HepG2 (cell line): ENCODE measurements at regions not wholly inside any gene's neighbourhood (a gene's known extent, or its start where the extent isn't known, plus 50 kb on each side); places are given as distances from the start of the nearest gene placed in this dataset.

ENCODE experiments used
- ATAC-seq: fragments of 200-7000 bp; cut with Tn5 transposase; 3 replicates; pipeline ENCODE4 v1.9.1; 2020; ENCODE audit warnings: mild to moderate bottlenecking, moderate library complexity
- BruUV-seq: library from RNA; stranded (reverse); fragments of 400-500 nt; replicated peaks from 2 replicates; lab custom pipeline; 2021; lab: Mats Ljungman, UMichigan
- CTCF ChIA-PET: fragments of 300-600 bp; formaldehyde crosslinking; extraction: SDS; loops from one replicate; lab custom pipeline; 2021; ENCODE audit warnings: low total read pairs, inconsistent platforms, low intra/inter-chr PET ratio; lab: Yijun Ruan, JAX
- POLR2A ChIA-PET: fragments of 350-600 bp; sonication (Branson Sonifier 250); formaldehyde crosslinking; loops from one replicate; lab custom pipeline; 2020; ENCODE audit warnings: antibody characterized with exemption, inconsistent platforms; lab: Yijun Ruan, JAX
- DNase-seq: peaks from one replicate; pipeline ENCODE4 v3.0.0-alpha.2; 2015; ENCODE audit warnings: low spot score
- FAIRE-seq: peaks from 3 replicates; lab custom pipeline; 2011; peaks lifted over from hg19 to GRCh38; lab: Jason Lieb, UNC
- H2AFZ ChIP-seq: one replicate; pipeline ENCODE4 v1.6.1; 2011; ENCODE audit warnings: low read length, inconsistent platforms
- H3K27ac ChIP-seq: fragments of 300-600 bp; 3 replicates; pipeline ENCODE4 v1.8.0; 2011; ENCODE audit warnings: mixed run types, mild to moderate bottlenecking, mixed read lengths, low read length, inconsistent platforms; ENCODE audit not compliant: insufficient read depth; ENCODE audit errors: extremely low read length
- H3K27me3 ChIP-seq, 2 experiments: fragments of 200-600 bp in 1 of 2; 2 replicates in 1 of 2; 3 replicates in 1 of 2; pipeline versions ENCODE4 v1.6.0 to v1.8.0; 2011; ENCODE audit warnings: low read length in 2 of 2, mild to moderate bottlenecking in 2 of 2, moderate library complexity in 2 of 2, inconsistent platforms in 1 of 2; ENCODE audit not compliant: insufficient read depth in 2 of 2, control insufficient read depth in 1 of 2
- H3K36me3 ChIP-seq, 2 experiments: fragments of 200-600 bp in 1 of 2; replicated peaks in 1 of 2; 2 replicates in 1 of 2; 3 replicates in 1 of 2; pipeline versions ENCODE4 v1.5.1 to v1.8.0; 2011; ENCODE audit warnings: low read length in 2 of 2, inconsistent platforms in 1 of 2; ENCODE audit not compliant: insufficient read depth in 2 of 2, control insufficient read depth in 1 of 2
- H3K4me1 ChIP-seq: 2 replicates; pipeline ENCODE4 v1.5.1; 2012; ENCODE audit warnings: low read length, inconsistent platforms; ENCODE audit not compliant: insufficient read depth
- H3K4me2 ChIP-seq: 2 replicates; pipeline ENCODE4 v1.6.0; 2011; ENCODE audit warnings: low read depth, low read length, inconsistent platforms
- H3K4me3 ChIP-seq, 3 experiments: fragments of 200-600 bp in 1 of 3; sonication (generic), shearing (Covaris generic) in 1 of 3; replicated peaks in 1 of 3; 2 replicates each; pipeline ENCODE4 v1.5.1; 2011 to 2016; ENCODE audit warnings: low read length in 3 of 3, inconsistent platforms in 2 of 3, low read depth in 2 of 3, mild to moderate bottlenecking in 2 of 3, control low read depth in 1 of 3, mixed read lengths in 1 of 3; ENCODE audit not compliant: insufficient read depth in 1 of 3
- H3K79me2 ChIP-seq: one replicate; pipeline ENCODE4 v1.6.1; 2011; ENCODE audit warnings: low read length, inconsistent platforms; ENCODE audit not compliant: insufficient read depth
- H3K9ac ChIP-seq: 2 replicates; pipeline ENCODE4 v1.6.0; 2011; ENCODE audit warnings: mild to moderate bottlenecking, low read depth, low read length, inconsistent platforms; ENCODE audit not compliant: insufficient read depth
- H3K9me3 ChIP-seq: 2 replicates; pipeline ENCODE4 v1.5.1; 2012; ENCODE audit warnings: mild to moderate bottlenecking, low read length
- H4K20me1 ChIP-seq: 2 replicates; pipeline ENCODE4 v1.6.0; 2011; ENCODE audit warnings: inconsistent platforms, mild to moderate bottlenecking, low read length, moderate library complexity; ENCODE audit not compliant: insufficient read depth
- ELF4 ChIP-seq: sonication (generic); formaldehyde crosslinking; IDR thresholded peaks from 2 replicates; pipeline ENCODE4 v1.5.0; 2020; ENCODE audit warnings: missing genetic modification reagents, mild to moderate bottlenecking, moderate library complexity, borderline replicate concordance
- ETV6 ChIP-seq: sonication (generic); formaldehyde crosslinking; conservative IDR thresholded peaks from 2 replicates; pipeline ENCODE4 v1.4.0; 2020; ENCODE audit warnings: missing genetic modification reagents
- HOXD1 ChIP-seq: sonication (generic); formaldehyde crosslinking; IDR thresholded peaks from 2 replicates; pipeline ENCODE4 v1.5.0; 2020; ENCODE audit warnings: missing genetic modification reagents
- KDM5A ChIP-seq: fragments of 200-600 bp; sonication (generic); IDR thresholded peaks from 2 replicates; pipeline ENCODE4 v1.7.0; 2018; ENCODE audit warnings: antibody characterized with exemption, mild to moderate bottlenecking, low read length, borderline replicate concordance
- KLF16 ChIP-seq, 2 experiments: sonication (generic) in 1 of 2; formaldehyde crosslinking in 1 of 2; IDR thresholded peaks; 2 replicates each; pipeline versions ENCODE4 v1.6.1 to v1.8.0; 2016 to 2023; ENCODE audit warnings: missing genetic modification reagents in 2 of 2, missing compliant biosample characterization in 1 of 2
- MEF2D ChIP-seq: sonication (generic); formaldehyde crosslinking; IDR thresholded peaks from 2 replicates; pipeline ENCODE4 v1.5.1; 2020; ENCODE audit warnings: mild to moderate bottlenecking, missing genetic modification reagents
- MTF1 ChIP-seq: sonication (generic); formaldehyde crosslinking; IDR thresholded peaks from 2 replicates; pipeline ENCODE4 v1.5.0; 2020; ENCODE audit warnings: missing genetic modification reagents
- NR3C1 ChIP-seq: sonication (generic); formaldehyde crosslinking; IDR thresholded peaks from 2 replicates; pipeline ENCODE4 v1.4.0; 2020; ENCODE audit warnings: missing genetic modification reagents
- ONECUT2 ChIP-seq: sonication (generic); formaldehyde crosslinking; IDR thresholded peaks from 2 replicates; pipeline ENCODE4 v1.4.0; 2020; ENCODE audit warnings: missing genetic modification reagents
- SALL1 ChIP-seq: sonication (generic); formaldehyde crosslinking; IDR thresholded peaks from 2 replicates; pipeline ENCODE4 v1.8.0; 2022; ENCODE audit warnings: mild to moderate bottlenecking, missing genetic modification reagents
- SMC3 ChIP-seq: IDR thresholded peaks from 2 replicates; pipeline ENCODE4 v1.6.1; 2011; ENCODE audit warnings: low read length, improper control_type of control experiment
- SP2 ChIP-seq: sonication (generic); formaldehyde crosslinking; IDR thresholded peaks from 2 replicates; pipeline ENCODE4 v1.5.1; 2020; ENCODE audit warnings: mild to moderate bottlenecking, missing genetic modification reagents
- ZNF468 ChIP-seq: sonication (generic); formaldehyde crosslinking; IDR thresholded peaks from 2 replicates; pipeline ENCODE4 v1.8.0; 2022; ENCODE audit warnings: mild to moderate bottlenecking, moderate library complexity, missing genetic modification reagents
- ZNF644 ChIP-seq: IDR thresholded peaks from 2 replicates; pipeline ENCODE4 v1.6.1; 2016; ENCODE audit warnings: low read depth
- ZSCAN31 ChIP-seq: sonication (generic); formaldehyde crosslinking; IDR thresholded peaks from 2 replicates; pipeline ENCODE4 v1.5.0; 2020; ENCODE audit warnings: low read depth, mild to moderate bottlenecking, missing genetic modification reagents
- WGBS: methylation state at CpG from one replicate; pipeline ENCODE4 v1.1.6; 2017; ENCODE audit warnings: low lambda C conversion rate; 5-methylcytosine and 5-hydroxymethylcytosine counted together
- in situ Hi-C: cut with HindIII; loops from 2 replicates; pipeline ENCODE4 v1.10.0; 2017; ENCODE audit warnings: low pct_unique_long_range_greater_than_20kb; ENCODE audit not compliant: extremely low pct_ligation_motif_present
- intact Hi-C: fragments of 100-400 bp; cut with micrococcal nuclease; formaldehyde crosslinking; loops from one replicate; pipeline ENCODE4 v1.10.0; 2022; ENCODE audit not compliant: unreplicated experiment
- TF ChIP-seq, protein P1 (sequence below): sonication (generic); formaldehyde crosslinking; IDR thresholded peaks from 2 replicates; pipeline ENCODE4 v1.8.1; 2023; ENCODE audit warnings: mild to moderate bottlenecking, missing genetic modification reagents, borderline replicate concordance
- TF ChIP-seq, protein P2 (sequence below): IDR thresholded peaks from 2 replicates; pipeline ENCODE4 v1.6.1; 2016; ENCODE audit warnings: low read depth
- TF ChIP-seq, protein P3 (sequence below): sonication (generic); formaldehyde crosslinking; conservative IDR thresholded peaks from 2 replicates; pipeline ENCODE4 v1.4.0; 2020; ENCODE audit warnings: mild to moderate bottlenecking, missing genetic modification reagents, moderate library complexity
- TF ChIP-seq, protein P4 (sequence below): sonication (generic); formaldehyde crosslinking; IDR thresholded peaks from 2 replicates; pipeline ENCODE4 v1.4.0; 2020; ENCODE audit warnings: mild to moderate bottlenecking, missing genetic modification reagents

DNA sequence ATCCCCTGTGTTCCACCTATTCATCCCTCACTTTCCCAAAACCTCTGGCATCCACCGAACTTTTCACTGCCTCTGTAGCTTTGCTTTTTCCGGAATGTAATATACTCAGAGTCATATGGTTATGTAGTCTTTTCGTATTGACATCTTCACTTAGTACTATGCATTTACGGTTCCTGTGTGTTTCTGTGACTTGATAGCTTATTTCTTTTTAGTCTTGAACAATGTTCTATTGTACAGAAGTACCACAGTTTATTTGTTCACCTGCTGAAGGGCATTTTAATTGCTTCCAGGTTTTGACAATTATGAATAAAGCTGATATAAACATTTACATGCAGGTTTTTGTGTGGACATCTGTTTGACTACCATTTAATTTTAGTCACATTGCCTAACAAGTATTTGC lies 154.7 kb upstream of the DOK6 start:
- in situ Hi-C loops, result no loop called here
- Histone ChIP-seq H2AFZ (no peak overlapping the region), H3K27ac (no peak overlapping the region), H3K4me1 (no peaks in the 10 kb centered on the region), H3K4me2 (no peak overlapping the region), H3K9me3 (no peaks in the 10 kb centered on the region), H3K36me3 (no peaks in the 10 kb centered on the region), H3K79me2 (no peaks in the 10 kb centered on the region), H3K9ac (no peak overlapping the region), H3K27me3 (no peaks in the 10 kb centered on the region), H3K4me3 (no peak overlapping the region), H4K20me1 (no peaks in the 10 kb centered on the region)
- no peak for DNase-seq
- 6% methylated on average over 4 of the region's 4 CpGs for WGBS
- ChIA-PET POLR2A (no interaction called here), CTCF (no interaction called here)
- TF ChIP-seq SALL1 (CRISPR knock-in tag), result no peak
- no peak for TF ChIP-seq ZNF468 (CRISPR knock-in tag)
- TF ChIP-seq ZNF644, result no peak
- TF ChIP-seq KLF16 (CRISPR knock-in tag; IDR thresholded peaks at IDR 0.05), result no peak
- no peak for TF ChIP-seq ELF4 (CRISPR knock-in tag)
- no peak for TF ChIP-seq MTF1 (CRISPR knock-in tag)
- TF ChIP-seq, protein P1, sequence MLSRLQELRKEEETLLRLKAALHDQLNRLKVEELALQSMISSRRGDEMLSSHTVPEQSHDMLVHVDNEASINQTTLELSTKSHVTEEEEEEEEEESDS (CRISPR knock-in tag), result no peak
- TF ChIP-seq, protein P2, sequence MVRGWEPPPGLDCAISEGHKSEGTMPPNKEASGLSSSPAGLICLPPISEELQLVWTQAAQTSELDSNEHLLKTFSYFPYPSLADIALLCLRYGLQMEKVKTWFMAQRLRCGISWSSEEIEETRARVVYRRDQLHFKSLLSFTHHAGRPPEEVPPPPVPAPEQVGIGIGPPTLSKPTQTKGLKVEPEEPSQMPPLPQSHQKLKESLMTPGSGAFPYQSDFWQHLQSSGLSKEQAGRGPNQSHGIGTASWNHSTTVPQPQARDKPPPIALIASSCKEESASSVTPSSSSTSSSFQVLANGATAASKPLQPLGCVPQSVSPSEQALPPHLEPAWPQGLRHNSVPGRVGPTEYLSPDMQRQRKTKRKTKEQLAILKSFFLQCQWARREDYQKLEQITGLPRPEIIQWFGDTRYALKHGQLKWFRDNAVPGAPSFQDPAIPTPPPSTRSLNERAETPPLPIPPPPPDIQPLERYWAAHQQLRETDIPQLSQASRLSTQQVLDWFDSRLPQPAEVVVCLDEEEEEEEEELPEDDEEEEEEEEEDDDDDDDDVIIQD, result no peak
- TF ChIP-seq SMC3, result no peak
- no peak for TF ChIP-seq ZSCAN31 (CRISPR knock-in tag)
- no peak for TF ChIP-seq NR3C1 (CRISPR knock-in tag)
- TF ChIP-seq ONECUT2 (CRISPR knock-in tag), result no peak
- no peak for TF ChIP-seq KDM5A
- TF ChIP-seq, protein P3, sequence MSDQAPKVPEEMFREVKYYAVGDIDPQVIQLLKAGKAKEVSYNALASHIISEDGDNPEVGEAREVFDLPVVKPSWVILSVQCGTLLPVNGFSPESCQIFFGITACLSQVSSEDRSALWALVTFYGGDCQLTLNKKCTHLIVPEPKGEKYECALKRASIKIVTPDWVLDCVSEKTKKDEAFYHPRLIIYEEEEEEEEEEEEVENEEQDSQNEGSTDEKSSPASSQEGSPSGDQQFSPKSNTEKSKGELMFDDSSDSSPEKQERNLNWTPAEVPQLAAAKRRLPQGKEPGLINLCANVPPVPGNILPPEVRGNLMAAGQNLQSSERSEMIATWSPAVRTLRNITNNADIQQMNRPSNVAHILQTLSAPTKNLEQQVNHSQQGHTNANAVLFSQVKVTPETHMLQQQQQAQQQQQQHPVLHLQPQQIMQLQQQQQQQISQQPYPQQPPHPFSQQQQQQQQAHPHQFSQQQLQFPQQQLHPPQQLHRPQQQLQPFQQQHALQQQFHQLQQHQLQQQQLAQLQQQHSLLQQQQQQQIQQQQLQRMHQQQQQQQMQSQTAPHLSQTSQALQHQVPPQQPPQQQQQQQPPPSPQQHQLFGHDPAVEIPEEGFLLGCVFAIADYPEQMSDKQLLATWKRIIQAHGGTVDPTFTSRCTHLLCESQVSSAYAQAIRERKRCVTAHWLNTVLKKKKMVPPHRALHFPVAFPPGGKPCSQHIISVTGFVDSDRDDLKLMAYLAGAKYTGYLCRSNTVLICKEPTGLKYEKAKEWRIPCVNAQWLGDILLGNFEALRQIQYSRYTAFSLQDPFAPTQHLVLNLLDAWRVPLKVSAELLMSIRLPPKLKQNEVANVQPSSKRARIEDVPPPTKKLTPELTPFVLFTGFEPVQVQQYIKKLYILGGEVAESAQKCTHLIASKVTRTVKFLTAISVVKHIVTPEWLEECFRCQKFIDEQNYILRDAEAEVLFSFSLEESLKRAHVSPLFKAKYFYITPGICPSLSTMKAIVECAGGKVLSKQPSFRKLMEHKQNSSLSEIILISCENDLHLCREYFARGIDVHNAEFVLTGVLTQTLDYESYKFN, result no peak
- TF ChIP-seq HOXD1 (CRISPR knock-in tag), result no peak
- no peak for TF ChIP-seq ETV6
- TF ChIP-seq MEF2D (CRISPR knock-in tag), result no peak
- no peak for TF ChIP-seq SP2 (CRISPR knock-in tag)
- TF ChIP-seq, protein P4, sequence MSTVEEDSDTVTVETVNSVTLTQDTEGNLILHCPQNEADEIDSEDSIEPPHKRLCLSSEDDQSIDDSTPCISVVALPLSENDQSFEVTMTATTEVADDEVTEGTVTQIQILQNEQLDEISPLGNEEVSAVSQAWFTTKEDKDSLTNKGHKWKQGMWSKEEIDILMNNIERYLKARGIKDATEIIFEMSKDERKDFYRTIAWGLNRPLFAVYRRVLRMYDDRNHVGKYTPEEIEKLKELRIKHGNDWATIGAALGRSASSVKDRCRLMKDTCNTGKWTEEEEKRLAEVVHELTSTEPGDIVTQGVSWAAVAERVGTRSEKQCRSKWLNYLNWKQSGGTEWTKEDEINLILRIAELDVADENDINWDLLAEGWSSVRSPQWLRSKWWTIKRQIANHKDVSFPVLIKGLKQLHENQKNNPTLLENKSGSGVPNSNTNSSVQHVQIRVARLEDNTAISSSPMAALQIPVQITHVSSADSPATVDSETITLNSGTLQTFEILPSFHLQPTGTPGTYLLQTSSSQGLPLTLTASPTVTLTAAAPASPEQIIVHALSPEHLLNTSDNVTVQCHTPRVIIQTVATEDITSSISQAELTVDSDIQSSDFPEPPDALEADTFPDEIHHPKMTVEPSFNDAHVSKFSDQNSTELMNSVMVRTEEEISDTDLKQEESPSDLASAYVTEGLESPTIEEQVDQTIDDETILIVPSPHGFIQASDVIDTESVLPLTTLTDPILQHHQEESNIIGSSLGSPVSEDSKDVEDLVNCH (CRISPR knock-in tag), result no peak
- no peak for ATAC-seq
- intact Hi-C loops, result loop anchor here (10.0 kb wide), 2 partner anchors 159 to 829 kb away; partner anchors contain the start of gene DOK6
- no TSS peak for BruUV-seq
- FAIRE-seq, result no peak
